ENCODE measurements at regions not wholly inside any gene's neighbourhood (a gene's known extent, or its start where the extent isn't known, plus 50 kb on each side); places are given as distances from the start of the nearest gene placed in this dataset.

GRCh38 chr2:43035922-43036321, 190.5 kb downstream of the ZFP36L2 start:
- TF ChIP-seq CTCF (conservative IDR thresholded peaks at IDR 0.05; ENCODE audit: low read depth in 2 of 2): no peak
- TF ChIP-seq REST (IDR thresholded peaks at IDR 0.05; ENCODE audit: unreplicated experiment): no peak
- no peak for TF ChIP-seq ZNF331 (CRISPR knock-in tag; IDR thresholded peaks at IDR 0.05; ENCODE audit: low read depth)
- no peak for TF ChIP-seq POLR2AphosphoS5 (IDR thresholded peaks at IDR 0.05; ENCODE audit: low read depth)
- TF ChIP-seq STAT1 (IDR thresholded peaks at IDR 0.05; ENCODE audit: unreplicated experiment): no peak
- no peak for TF ChIP-seq EZH2phosphoT487 (IDR thresholded peaks at IDR 0.05; ENCODE audit: unreplicated experiment)
- TF ChIP-seq EZH2 (IDR thresholded peaks at IDR 0.05; ENCODE audit: low read depth, unreplicated experiment): no peak
- no peak for TF ChIP-seq CREB1 (CRISPR knock-in tag; IDR thresholded peaks at IDR 0.05; ENCODE audit: low read depth)
- no peak for TF ChIP-seq ETS1 (IDR thresholded peaks at IDR 0.05)
- TF ChIP-seq JUNB (IDR thresholded peaks at IDR 0.05; ENCODE audit: unreplicated experiment): no peak
- no peak for TF ChIP-seq ZNF114 (CRISPR knock-in tag; IDR thresholded peaks at IDR 0.05)
- TF ChIP-seq, protein P1, sequence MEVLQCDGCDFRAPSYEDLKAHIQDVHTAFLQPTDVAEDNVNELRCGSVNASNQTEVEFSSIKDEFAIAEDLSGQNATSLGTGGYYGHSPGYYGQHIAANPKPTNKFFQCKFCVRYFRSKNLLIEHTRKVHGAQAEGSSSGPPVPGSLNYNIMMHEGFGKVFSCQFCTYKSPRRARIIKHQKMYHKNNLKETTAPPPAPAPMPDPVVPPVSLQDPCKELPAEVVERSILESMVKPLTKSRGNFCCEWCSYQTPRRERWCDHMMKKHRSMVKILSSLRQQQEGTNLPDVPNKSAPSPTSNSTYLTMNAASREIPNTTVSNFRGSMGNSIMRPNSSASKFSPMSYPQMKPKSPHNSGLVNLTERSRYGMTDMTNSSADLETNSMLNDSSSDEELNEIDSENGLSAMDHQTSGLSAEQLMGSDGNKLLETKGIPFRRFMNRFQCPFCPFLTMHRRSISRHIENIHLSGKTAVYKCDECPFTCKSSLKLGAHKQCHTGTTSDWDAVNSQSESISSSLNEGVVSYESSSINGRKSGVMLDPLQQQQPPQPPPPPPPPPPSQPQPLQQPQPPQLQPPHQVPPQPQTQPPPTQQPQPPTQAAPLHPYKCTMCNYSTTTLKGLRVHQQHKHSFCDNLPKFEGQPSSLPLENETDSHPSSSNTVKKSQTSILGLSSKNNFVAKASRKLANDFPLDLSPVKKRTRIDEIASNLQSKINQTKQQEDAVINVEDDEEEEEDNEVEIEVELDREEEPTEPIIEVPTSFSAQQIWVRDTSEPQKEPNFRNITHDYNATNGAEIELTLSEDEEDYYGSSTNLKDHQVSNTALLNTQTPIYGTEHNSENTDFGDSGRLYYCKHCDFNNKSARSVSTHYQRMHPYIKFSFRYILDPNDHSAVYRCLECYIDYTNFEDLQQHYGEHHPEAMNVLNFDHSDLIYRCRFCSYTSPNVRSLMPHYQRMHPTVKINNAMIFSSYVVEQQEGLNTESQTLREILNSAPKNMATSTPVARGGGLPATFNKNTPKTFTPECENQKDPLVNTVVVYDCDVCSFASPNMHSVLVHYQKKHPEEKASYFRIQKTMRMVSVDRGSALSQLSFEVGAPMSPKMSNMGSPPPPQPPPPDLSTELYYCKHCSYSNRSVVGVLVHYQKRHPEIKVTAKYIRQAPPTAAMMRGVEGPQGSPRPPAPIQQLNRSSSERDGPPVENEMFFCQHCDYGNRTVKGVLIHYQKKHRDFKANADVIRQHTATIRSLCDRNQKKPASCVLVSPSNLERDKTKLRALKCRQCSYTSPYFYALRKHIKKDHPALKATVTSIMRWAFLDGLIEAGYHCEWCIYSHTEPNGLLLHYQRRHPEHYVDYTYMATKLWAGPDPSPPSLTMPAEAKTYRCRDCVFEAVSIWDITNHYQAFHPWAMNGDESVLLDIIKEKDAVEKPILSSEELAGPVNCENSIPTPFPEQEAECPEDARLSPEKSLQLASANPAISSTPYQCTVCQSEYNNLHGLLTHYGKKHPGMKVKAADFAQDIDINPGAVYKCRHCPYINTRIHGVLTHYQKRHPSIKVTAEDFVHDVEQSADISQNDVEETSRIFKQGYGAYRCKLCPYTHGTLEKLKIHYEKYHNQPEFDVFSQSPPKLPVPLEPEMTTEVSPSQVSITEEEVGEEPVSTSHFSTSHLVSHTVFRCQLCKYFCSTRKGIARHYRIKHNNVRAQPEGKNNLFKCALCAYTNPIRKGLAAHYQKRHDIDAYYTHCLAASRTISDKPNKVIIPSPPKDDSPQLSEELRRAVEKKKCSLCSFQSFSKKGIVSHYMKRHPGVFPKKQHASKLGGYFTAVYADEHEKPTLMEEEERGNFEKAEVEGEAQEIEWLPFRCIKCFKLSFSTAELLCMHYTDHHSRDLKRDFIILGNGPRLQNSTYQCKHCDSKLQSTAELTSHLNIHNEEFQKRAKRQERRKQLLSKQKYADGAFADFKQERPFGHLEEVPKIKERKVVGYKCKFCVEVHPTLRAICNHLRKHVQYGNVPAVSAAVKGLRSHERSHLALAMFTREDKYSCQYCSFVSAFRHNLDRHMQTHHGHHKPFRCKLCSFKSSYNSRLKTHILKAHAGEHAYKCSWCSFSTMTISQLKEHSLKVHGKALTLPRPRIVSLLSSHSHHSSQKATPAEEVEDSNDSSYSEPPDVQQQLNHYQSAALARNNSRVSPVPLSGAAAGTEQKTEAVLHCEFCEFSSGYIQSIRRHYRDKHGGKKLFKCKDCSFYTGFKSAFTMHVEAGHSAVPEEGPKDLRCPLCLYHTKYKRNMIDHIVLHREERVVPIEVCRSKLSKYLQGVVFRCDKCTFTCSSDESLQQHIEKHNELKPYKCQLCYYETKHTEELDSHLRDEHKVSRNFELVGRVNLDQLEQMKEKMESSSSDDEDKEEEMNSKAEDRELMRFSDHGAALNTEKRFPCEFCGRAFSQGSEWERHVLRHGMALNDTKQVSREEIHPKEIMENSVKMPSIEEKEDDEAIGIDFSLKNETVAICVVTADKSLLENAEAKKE (CRISPR knock-in tag; IDR thresholded peaks at IDR 0.05): no peak

Measured in GM23338 (cell line).